Stimulated activated CD4-positive, alpha-beta T cell treated with anti-CD3 and anti-CD28 coated beads, Interleukin-12 subunit alpha, Interleukin-12 subunit beta, amount 100 ng/mL, for 24 hours (primary cell): ENCODE measurements at regions not wholly inside any gene's neighbourhood (a gene's known extent, or its start where the extent isn't known, plus 50 kb on each side); places are given as distances from the start of the nearest gene placed in this dataset.

Experiments used
- DNase-seq, 2 experiments: peaks; one replicate each; pipeline ENCODE4 v3.0.0-alpha.2; 2020; ENCODE audit warnings: low read depth in 2 of 2

GRCh38 chr7:136174477-136175125 is 197.4 kb upstream of the MTPN start:
- DNase-seq: no peak

- no peak for DNase-seq
Observed at GRCh38 chr7:136173874-136174273, 196.7 kb upstream of the MTPN start.

GRCh38 chr7:136171233-136171632 is 194.1 kb upstream of the MTPN start:
- DNase-seq: no peak

- DNase-seq: no peak
Observed at GRCh38 chr7:136168821-136169220, 191.7 kb upstream of the MTPN start.

- DNase-seq: no peak
Observed at GRCh38 chr7:136167991-136168390, 190.8 kb upstream of the MTPN start.

GRCh38 chr7:136166521-136166920 is 189.4 kb upstream of the MTPN start:
- DNase-seq: no peak

- DNase-seq: no peak
Observed at GRCh38 chr7:136163340-136163801, 186.2 kb upstream of the MTPN start.

GRCh38 chr7:136150311-136150710 is 173.2 kb upstream of the MTPN start:
- DNase-seq: no peak

- no peak for DNase-seq
Observed at GRCh38 chr7:136148920-136149319, 171.8 kb upstream of the MTPN start.

- DNase-seq: no peak
Observed at GRCh38 chr7:136146925-136147324, 169.8 kb upstream of the MTPN start.

- DNase-seq: no peak
Observed at GRCh38 chr7:136144182-136144581, 167.0 kb upstream of the MTPN start.

- DNase-seq: no peak
Observed at GRCh38 chr7:136143271-136143670, 166.1 kb upstream of the MTPN start.

GRCh38 chr7:136142583-136142982 is 165.4 kb upstream of the MTPN start:
- DNase-seq: no peak

GRCh38 chr7:136140469-136140868 is 163.3 kb upstream of the MTPN start:
- no peak for DNase-seq

- DNase-seq: no peak
Observed at GRCh38 chr7:136139417-136139816, 162.3 kb upstream of the MTPN start.

- no peak for DNase-seq
Observed at GRCh38 chr7:136138991-136139390, 161.8 kb upstream of the MTPN start.

GRCh38 chr7:136136906-136137454 is 159.8 kb upstream of the MTPN start:
- DNase-seq: no peak

GRCh38 chr7:136134503-136134902 is 157.3 kb upstream of the MTPN start:
- DNase-seq: no peak

GRCh38 chr7:136133551-136133950 is 156.4 kb upstream of the MTPN start:
- DNase-seq: no peak

GRCh38 chr7:136131304-136131630 is 154.1 kb upstream of the MTPN start:
- DNase-seq: no peak

GRCh38 chr7:136130511-136131303 is 153.5 kb upstream of the MTPN start:
- no peak for DNase-seq

- DNase-seq: no peak
Observed at GRCh38 chr7:136128050-136128449, 150.9 kb upstream of the MTPN start.

GRCh38 chr7:136123352-136123751 is 146.2 kb upstream of the MTPN start:
- DNase-seq: no peak
